Vagina (tissue), 2 donors: ENCODE measurements at regions not wholly inside any gene's neighbourhood (a gene's known extent, or its start where the extent isn't known, plus 50 kb on each side); places are given as distances from the start of the nearest gene placed in this dataset.
"Not testable (repeated sequence)": the region's sequence is repeated elsewhere in the genome, so short reads cannot be mapped to it uniquely, and the experiment has no call there.

Experiments used
- POLR2A ChIP-seq, 2 donors: fragments of 450-650 bp; IDR thresholded peaks; one replicate each; pipeline ENCODE4 v1.6.1; 2017; ENCODE audit warnings: antibody characterized with exemption in 2 of 2, mild to moderate bottlenecking in 2 of 2, moderate library complexity in 2 of 2
- POLR2AphosphoS5 ChIP-seq, 2 donors: sonication (generic); formaldehyde crosslinking; IDR thresholded peaks; one replicate each; pipeline ENCODE4 v1.9.0; 2017; ENCODE audit warnings: antibody characterized with exemption in 2 of 2, mild to moderate bottlenecking in 2 of 2, low read depth in 1 of 2; ENCODE audit not compliant: insufficient read depth in 1 of 2
- TF ChIP-seq, protein P1 (sequence below), 3 experiments: fragments of 450-650 bp in 2 of 3; fragments of 200-600 bp in 1 of 3; sonication (generic) in 1 of 3; IDR thresholded peaks; one replicate each; pipeline ENCODE4 v1.5.1; 2017 to 2019; ENCODE audit warnings: antibody characterized with exemption in 3 of 3, mild to moderate bottlenecking in 2 of 3, moderate library complexity in 2 of 3

DNA sequence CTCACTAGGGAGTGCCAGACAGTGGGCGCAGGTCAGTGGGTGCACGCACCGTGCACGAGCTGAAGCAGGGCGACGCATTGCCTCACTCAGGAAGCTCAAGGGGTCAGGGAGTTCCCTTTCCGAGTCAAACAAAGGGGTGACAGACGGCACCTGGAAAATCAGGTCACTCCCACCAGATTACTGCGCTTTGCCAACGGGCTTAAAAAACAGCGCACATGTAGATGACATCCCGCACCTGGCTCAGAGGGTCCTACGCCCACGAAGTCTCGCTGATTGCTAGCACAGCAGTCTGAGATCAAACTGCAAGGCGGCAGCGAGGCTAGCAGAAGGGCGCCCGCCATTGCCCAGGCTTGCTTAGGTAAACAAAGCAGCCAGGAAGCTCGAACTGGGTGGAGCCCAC lies 428.5 kb upstream of the SLC39A10 start:
- TF ChIP-seq POLR2A (IDR thresholded peaks at IDR 0.05); POLR2AphosphoS5 (IDR thresholded peaks at IDR 0.05; ENCODE audit: insufficient read depth in 1 of 2, low read depth in 1 of 2): not testable (repeated sequence)
- TF ChIP-seq, protein P1, sequence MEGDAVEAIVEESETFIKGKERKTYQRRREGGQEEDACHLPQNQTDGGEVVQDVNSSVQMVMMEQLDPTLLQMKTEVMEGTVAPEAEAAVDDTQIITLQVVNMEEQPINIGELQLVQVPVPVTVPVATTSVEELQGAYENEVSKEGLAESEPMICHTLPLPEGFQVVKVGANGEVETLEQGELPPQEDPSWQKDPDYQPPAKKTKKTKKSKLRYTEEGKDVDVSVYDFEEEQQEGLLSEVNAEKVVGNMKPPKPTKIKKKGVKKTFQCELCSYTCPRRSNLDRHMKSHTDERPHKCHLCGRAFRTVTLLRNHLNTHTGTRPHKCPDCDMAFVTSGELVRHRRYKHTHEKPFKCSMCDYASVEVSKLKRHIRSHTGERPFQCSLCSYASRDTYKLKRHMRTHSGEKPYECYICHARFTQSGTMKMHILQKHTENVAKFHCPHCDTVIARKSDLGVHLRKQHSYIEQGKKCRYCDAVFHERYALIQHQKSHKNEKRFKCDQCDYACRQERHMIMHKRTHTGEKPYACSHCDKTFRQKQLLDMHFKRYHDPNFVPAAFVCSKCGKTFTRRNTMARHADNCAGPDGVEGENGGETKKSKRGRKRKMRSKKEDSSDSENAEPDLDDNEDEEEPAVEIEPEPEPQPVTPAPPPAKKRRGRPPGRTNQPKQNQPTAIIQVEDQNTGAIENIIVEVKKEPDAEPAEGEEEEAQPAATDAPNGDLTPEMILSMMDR (IDR thresholded peaks at IDR 0.05) = not testable (repeated sequence)
